B cell (primary cell): ENCODE measurements at regions not wholly inside any gene's neighbourhood (a gene's known extent, or its start where the extent isn't known, plus 50 kb on each side); places are given as distances from the start of the nearest gene placed in this dataset.
"Not testable (repeated sequence)": the region's sequence is repeated elsewhere in the genome, so short reads cannot be mapped to it uniquely, and the experiment has no call there.

Experiments used
- ATAC-seq: fragments of 200-7000 bp; cut with Tn5 transposase; one replicate; pipeline ENCODE4 v1.10.0; 2021; ENCODE audit warnings: low read depth, mild to moderate bottlenecking, moderate number of reproducible peaks, moderate library complexity
- CTCF ChIA-PET: fragments of 350-600 bp; sonication (Branson Sonifier 250); formaldehyde crosslinking; loops from one replicate; lab custom pipeline; 2021; ENCODE audit warnings: antibody characterized with exemption, inconsistent platforms; lab: Charles Lee
- POLR2A ChIA-PET: fragments of 350-600 bp; sonication (Branson Sonifier 250); formaldehyde crosslinking; loops from one replicate; lab custom pipeline; 2021; ENCODE audit warnings: antibody characterized with exemption; lab: Charles Lee
- DNase-seq: peaks from one replicate; pipeline ENCODE4 v3.0.0; 2013
- H2AFZ ChIP-seq: 2 replicates; pipeline ENCODE4 v1.6.1; 2012; ENCODE audit warnings: mild to moderate bottlenecking, low read depth, low read length; ENCODE audit not compliant: insufficient read depth, poor library complexity, severe bottlenecking
- H3K27ac ChIP-seq, 2 donors: 1 replicate in 1 of 2; 2 replicates in 1 of 2; pipeline ENCODE4 v1.5.1; 2012 to 2013; ENCODE audit warnings: low read length in 2 of 2, mild to moderate bottlenecking in 2 of 2, moderate library complexity in 1 of 2
- H3K27me3 ChIP-seq, 4 experiments: fragments of 200-600 bp in 1 of 4; sonication (generic) in 1 of 4; replicated peaks in 1 of 4; 1 replicate in 2 of 4; 2 replicates in 2 of 4; pipeline versions ENCODE4 v1.6.1 to v1.7.0; 2013 to 2016; ENCODE audit warnings: low read length in 3 of 4, mild to moderate bottlenecking in 2 of 4, mixed read lengths in 1 of 4, moderate library complexity in 1 of 4; ENCODE audit not compliant: insufficient read depth in 4 of 4, control insufficient read depth in 3 of 4; ENCODE audit errors: control extremely low read depth in 1 of 4
- H3K36me3 ChIP-seq, 2 experiments: replicated peaks in 1 of 2; 1 replicate in 1 of 2; 2 replicates in 1 of 2; pipeline versions ENCODE4 v1.6.1 to v1.7.1; 2013; ENCODE audit warnings: low read length in 1 of 2; ENCODE audit not compliant: insufficient read depth in 2 of 2, control insufficient read depth in 1 of 2; ENCODE audit errors: control extremely low read depth in 1 of 2, extremely low read depth in 1 of 2
- H3K4me1 ChIP-seq, 2 donors: fragments of 200-600 bp in 1 of 2; sonication (generic) in 1 of 2; 1 replicate in 1 of 2; 2 replicates in 1 of 2; pipeline versions ENCODE4 v1.5.1 to v1.6.1; 2013 to 2017; ENCODE audit warnings: low read length in 2 of 2; ENCODE audit not compliant: control insufficient read depth in 2 of 2, insufficient read depth in 2 of 2
- H3K4me2 ChIP-seq: replicated peaks from 2 replicates; pipeline ENCODE3; 2012; ENCODE audit warnings: mild to moderate bottlenecking, low read depth, low read length; ENCODE audit not compliant: poor library complexity, severe bottlenecking
- H3K4me3 ChIP-seq, 5 experiments: fragments of 200-600 bp in 1 of 5; sonication (generic) in 1 of 5; 1 replicate in 3 of 5; 2 replicates in 2 of 5; pipeline versions ENCODE4 v1.5.1 to v1.7.0; 2011 to 2016; ENCODE audit warnings: low read length in 4 of 5, mild to moderate bottlenecking in 4 of 5, low read depth in 2 of 5, control low read depth in 1 of 5, moderate library complexity in 1 of 5; ENCODE audit not compliant: insufficient read depth in 1 of 5; ENCODE audit errors: control extremely low read depth in 1 of 5, extremely low read depth in 1 of 5
- H3K79me2 ChIP-seq: fragments of 200-600 bp; sonication (generic); one replicate; pipeline ENCODE4 v1.6.0; 2016; ENCODE audit warnings: low read length; ENCODE audit not compliant: control insufficient read depth, insufficient read depth
- H3K9ac ChIP-seq: fragments of 200-600 bp; sonication (generic); 2 replicates; pipeline ENCODE4 v1.6.1; 2017; ENCODE audit warnings: mild to moderate bottlenecking, low read length, moderate library complexity
- H3K9me3 ChIP-seq, 3 donors: one replicate each; pipeline versions ENCODE4 v1.6.1 to v1.7.1; 2013; ENCODE audit warnings: low read length in 2 of 3; ENCODE audit not compliant: control insufficient read depth in 2 of 3, insufficient read depth in 1 of 3; ENCODE audit errors: control extremely low read depth in 1 of 3
- H4K20me1 ChIP-seq: 2 replicates; pipeline ENCODE4 v1.6.0; 2012; ENCODE audit warnings: mild to moderate bottlenecking, low read length; ENCODE audit not compliant: insufficient read depth, control insufficient read depth, poor library complexity, severe bottlenecking
- H3K27ac Mint-ChIP-seq: one replicate; pipeline ENCODE4 v1.8.0; 2021; ENCODE audit warnings: mixed read lengths
- H3K27me3 Mint-ChIP-seq: one replicate; pipeline ENCODE4 v1.8.0; 2021; ENCODE audit warnings: mixed read lengths
- H3K4me1 Mint-ChIP-seq: one replicate; pipeline ENCODE4 v1.8.0; 2021; ENCODE audit warnings: mixed read lengths
- H3K4me3 Mint-ChIP-seq: one replicate; pipeline ENCODE4 v1.8.0; 2021; ENCODE audit warnings: mixed read lengths
- H3K9me3 Mint-ChIP-seq: one replicate; pipeline ENCODE4 v1.8.0; 2022; ENCODE audit warnings: mixed read lengths; ENCODE audit not compliant: insufficient read depth
- EZH2 ChIP-seq: IDR thresholded peaks from 2 replicates; pipeline ENCODE4 v1.6.1; 2012; ENCODE audit warnings: borderline replicate concordance, low read depth, mild to moderate bottlenecking, moderate library complexity, low read length; ENCODE audit not compliant: insufficient read depth, poor library complexity, severe bottlenecking
- WGBS: methylation state at CpG from one replicate; pipeline ENCODE4 v1.1.5; 2013; ENCODE audit warnings: missing lambda C conversion rate; ENCODE audit not compliant: insufficient coverage; 5-methylcytosine and 5-hydroxymethylcytosine counted together
- intact Hi-C: fragments of 100-400 bp; cut with micrococcal nuclease; formaldehyde crosslinking; loops from one replicate; pipeline ENCODE4 v1.10.0; 2022
- TF ChIP-seq, protein P1 (sequence below): fragments of 200-600 bp; IDR thresholded peaks from one replicate; pipeline ENCODE4 v1.8.0; 2022; ENCODE audit warnings: antibody characterized with exemption, mild to moderate bottlenecking

DNA sequence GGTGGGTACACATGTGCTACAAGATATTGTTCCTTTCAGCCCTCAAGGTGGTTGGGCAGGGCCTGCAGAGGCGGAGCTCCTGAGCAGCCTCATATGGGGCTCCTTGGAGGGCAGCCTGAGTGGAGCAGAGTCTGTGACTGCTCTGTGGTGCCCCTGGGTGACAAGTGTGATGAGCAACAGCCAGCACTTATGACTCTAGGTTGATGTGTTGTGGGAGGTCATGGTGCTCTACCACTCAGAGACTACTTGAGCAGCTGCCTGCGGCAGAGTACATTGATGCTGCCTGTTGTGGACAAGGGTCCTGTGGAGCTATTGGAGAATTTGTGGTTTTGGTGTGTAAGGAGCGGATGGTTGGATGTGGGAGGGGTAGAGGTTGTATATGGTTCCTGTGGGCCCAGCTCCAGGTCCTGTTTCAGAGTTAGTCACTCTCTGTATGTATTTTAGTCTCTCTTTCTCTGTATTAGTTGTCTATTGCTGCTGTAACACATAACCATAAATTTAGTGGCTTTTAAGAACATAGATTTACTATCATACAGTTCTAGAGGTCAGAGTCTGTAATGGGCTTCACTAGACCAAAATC lies 141.3 kb downstream of the SREK1 start:
- H3K9ac ChIP-seq = no peak overlapping the region
- H3K36me3 ChIP-seq = no peaks in the 10 kb centered on the region
- H3K79me2 ChIP-seq = no peaks in the 10 kb centered on the region
- Mint-ChIP-seq H3K27me3 (peaks cover 11% of the 10 kb centered on the region), H3K27ac (no peak overlapping the region), H3K4me1 (no peaks in the 10 kb centered on the region), H3K4me3 (no peak overlapping the region), H3K9me3 (no peaks in the 10 kb centered on the region)
- no peak for ATAC-seq
- no peak for DNase-seq
- TF ChIP-seq, protein P1, sequence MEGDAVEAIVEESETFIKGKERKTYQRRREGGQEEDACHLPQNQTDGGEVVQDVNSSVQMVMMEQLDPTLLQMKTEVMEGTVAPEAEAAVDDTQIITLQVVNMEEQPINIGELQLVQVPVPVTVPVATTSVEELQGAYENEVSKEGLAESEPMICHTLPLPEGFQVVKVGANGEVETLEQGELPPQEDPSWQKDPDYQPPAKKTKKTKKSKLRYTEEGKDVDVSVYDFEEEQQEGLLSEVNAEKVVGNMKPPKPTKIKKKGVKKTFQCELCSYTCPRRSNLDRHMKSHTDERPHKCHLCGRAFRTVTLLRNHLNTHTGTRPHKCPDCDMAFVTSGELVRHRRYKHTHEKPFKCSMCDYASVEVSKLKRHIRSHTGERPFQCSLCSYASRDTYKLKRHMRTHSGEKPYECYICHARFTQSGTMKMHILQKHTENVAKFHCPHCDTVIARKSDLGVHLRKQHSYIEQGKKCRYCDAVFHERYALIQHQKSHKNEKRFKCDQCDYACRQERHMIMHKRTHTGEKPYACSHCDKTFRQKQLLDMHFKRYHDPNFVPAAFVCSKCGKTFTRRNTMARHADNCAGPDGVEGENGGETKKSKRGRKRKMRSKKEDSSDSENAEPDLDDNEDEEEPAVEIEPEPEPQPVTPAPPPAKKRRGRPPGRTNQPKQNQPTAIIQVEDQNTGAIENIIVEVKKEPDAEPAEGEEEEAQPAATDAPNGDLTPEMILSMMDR = no peak
- no peak for TF ChIP-seq EZH2
- POLR2A ChIA-PET = no interaction called here
- CTCF ChIA-PET = interaction anchor here (1.3 kb wide), 1 partner anchor 11 kb away, joined by 3 read pairs; no protein-coding TSS in a partner anchor
- no peaks in the 10 kb centered on the region for H3K9me3 ChIP-seq
- no peak overlapping the region for H3K4me2 ChIP-seq
- no peak overlapping the region for H3K4me3 ChIP-seq
- H2AFZ ChIP-seq = no peak overlapping the region
- no peaks in the 10 kb centered on the region for H4K20me1 ChIP-seq
- H3K4me1 ChIP-seq = no peaks in the 10 kb centered on the region
- H3K27ac ChIP-seq = no peak overlapping the region
- intact Hi-C loops = no loop called here
- WGBS = 87% methylated on average over 2 of the region's 3 CpGs
- no peaks in the 10 kb centered on the region for H3K27me3 ChIP-seq

DNA sequence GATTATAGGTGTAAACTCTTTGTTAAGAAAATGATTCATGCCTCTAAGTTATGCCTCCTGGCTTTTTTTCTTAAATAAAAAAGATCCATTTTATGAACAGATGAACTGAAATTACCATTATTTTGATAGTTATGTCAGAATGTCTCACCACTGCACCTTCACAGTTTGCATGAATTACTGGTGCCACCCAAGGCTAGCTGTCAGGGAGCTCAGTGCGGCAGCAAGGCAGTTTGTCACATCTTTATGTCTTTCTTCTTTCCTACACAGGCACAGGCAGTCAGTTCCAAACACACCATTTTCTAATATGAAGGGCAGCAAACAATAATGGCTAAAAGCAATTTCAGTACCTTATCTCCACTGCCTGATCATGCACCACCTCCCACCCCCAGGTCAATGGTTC lies 147.7 kb downstream of the SREK1 start:
- Mint-ChIP-seq H3K4me1 (no peaks in the 10 kb centered on the region), H3K27ac (no peak overlapping the region), H3K27me3 (peaks cover 24% of the 10 kb centered on the region), H3K9me3 (no peaks in the 10 kb centered on the region), H3K4me3 (no peak overlapping the region)
- peaks cover 0 to 3% (median 0%) of the 10 kb centered on the region in 4 experiments for H3K27me3 ChIP-seq
- no peak for ATAC-seq
- no peak overlapping the region for H3K27ac ChIP-seq
- ChIA-PET POLR2A (no interaction called here), CTCF (no interaction called here)
- H4K20me1 ChIP-seq = no peaks in the 10 kb centered on the region
- no peak overlapping the region for H3K4me3 ChIP-seq
- no peaks in the 10 kb centered on the region for H3K79me2 ChIP-seq
- DNase-seq = no peak
- whole genome bisulfite sequencing = 100% methylated on average over 1 of the region's 1 CpG
- no peak overlapping the region for H3K4me2 ChIP-seq
- no peaks in the 10 kb centered on the region for H3K9me3 ChIP-seq
- H3K9ac ChIP-seq = no peak overlapping the region
- no peaks in the 10 kb centered on the region for H3K4me1 ChIP-seq
- intact Hi-C loops = no loop called here
- no peaks in the 10 kb centered on the region for H3K36me3 ChIP-seq
- H2AFZ ChIP-seq = no peak overlapping the region
- TF ChIP-seq, protein P1 = no peak
- TF ChIP-seq EZH2 = no peak

DNA sequence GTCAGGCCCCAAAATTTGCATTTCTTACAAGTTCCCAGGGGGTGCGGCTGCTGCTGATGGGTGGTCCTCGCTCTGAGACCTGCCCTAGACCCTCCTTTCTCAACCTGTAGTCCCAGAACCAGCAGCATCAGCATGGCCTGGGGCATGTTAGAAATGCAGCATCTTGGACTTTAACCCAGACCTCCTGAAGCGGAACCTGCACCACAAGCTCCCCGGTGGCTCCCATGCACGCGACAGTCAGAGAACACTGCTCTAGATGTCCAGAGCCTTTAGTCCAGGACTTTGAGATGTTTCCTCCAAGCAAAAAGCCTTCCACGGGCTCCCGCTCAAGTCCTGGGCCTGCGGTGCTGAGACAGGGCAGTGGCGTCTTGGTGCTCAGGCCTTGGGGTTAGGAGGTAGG lies 149.8 kb downstream of the SREK1 start:
- H3K27ac ChIP-seq, H3K9me3 ChIP-seq, H3K4me3 ChIP-seq, H3K9ac ChIP-seq, intact Hi-C loops, H3K79me2 ChIP-seq, POLR2A ChIA-PET, ATAC-seq, H3K9me3 Mint-ChIP-seq, H3K4me1 Mint-ChIP-seq, DNase-seq, CTCF ChIA-PET, H3K27me3 ChIP-seq, H3K27ac Mint-ChIP-seq, H2AFZ ChIP-seq, H3K4me2 ChIP-seq, H4K20me1 ChIP-seq, H3K4me3 Mint-ChIP-seq, H3K36me3 ChIP-seq, H3K4me1 ChIP-seq: not testable (repeated sequence)
- peaks cover 16% of the 10 kb centered on the region for H3K27me3 Mint-ChIP-seq
- 93% methylated on average over 10 of the region's 10 CpGs for WGBS
